Activated effector memory CD4-positive, alpha-beta T cell treated with anti-CD3 and anti-CD28 coated beads, Interleukin-2, amount 50 U/mL, for 16 hours (primary cell): ENCODE measurements at regions not wholly inside any gene's neighbourhood (a gene's known extent, or its start where the extent isn't known, plus 50 kb on each side); places are given as distances from the start of the nearest gene placed in this dataset.
A peak's percentile ranks its signal among the peaks of the same experiment; 100 is the strongest.

ENCODE experiments used
- DNase-seq: peaks from one replicate; pipeline ENCODE4 v3.0.0-alpha.2; 2020

DNA sequence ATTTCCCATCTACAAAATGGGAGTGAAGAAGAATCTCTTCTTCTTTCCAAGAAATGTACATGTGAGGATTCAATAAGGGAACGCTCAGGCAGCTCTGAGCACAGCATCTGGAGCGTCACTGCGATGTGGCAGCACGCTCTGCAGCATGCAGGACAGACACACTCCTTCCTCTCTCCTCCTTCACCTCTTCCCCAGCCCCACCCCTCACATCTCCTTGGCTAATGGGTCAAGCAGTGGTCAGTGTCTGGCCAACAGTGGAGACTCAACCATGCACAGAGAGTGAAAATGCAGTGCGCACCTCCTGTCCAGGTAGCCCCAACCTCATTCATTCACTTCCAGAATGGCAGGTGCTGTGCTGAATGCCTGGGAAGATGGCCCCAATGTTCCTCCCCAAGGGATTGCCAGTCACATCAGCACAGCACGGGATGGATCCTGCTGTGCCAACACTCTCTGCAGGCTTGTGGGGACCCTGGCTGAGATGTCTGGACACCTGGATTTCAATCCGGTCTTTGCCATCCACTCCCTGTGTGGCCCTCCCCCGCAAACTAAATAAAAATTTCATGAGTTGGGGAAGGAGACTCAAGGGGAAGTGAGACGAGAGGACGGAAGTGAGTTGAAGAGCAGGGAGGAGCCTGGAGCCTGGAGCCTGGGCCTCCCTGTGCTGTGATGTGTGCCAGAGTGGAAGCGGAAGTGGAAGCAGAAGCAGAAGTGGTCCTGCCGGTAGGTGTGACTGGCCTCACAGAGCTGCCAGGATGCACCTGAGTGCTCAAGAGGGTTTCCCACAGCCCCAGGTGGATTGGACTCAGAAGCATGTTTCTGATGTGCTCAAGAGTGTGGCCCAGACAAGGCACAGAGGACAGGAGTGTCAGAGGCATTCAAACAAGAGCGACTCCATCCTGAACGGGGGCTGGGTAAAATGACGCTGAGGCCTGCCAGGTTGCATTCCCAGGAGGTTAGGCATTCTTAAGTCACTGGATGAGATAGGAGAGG is 163.9 kb downstream of the SMAD6 start:
- DNase-seq, result peak; percentile 30

DNA sequence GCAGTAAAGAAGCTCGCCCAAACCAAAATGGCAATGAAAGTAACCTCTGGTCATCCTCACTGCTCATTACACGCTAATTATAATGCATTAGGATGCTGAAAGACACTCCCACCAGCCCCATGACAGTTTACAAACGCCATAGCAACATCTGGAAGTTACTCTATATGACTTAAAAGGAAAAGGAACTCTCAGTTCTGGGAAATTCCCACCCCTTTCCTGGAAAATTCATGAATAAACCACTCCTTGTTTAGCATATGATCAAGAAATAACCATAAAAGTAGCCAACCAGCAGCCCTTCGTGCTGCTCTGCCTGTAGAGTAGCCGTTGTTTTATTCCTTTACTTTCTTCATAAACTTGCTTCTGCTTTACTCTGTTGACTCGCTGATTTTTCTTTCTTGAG is 164.6 kb downstream of the SMAD6 start:
- DNase-seq, result no peak

GRCh38 chr15:66868918-66869317 is 166.9 kb downstream of the SMAD6 start:
- no peak for DNase-seq

DNA sequence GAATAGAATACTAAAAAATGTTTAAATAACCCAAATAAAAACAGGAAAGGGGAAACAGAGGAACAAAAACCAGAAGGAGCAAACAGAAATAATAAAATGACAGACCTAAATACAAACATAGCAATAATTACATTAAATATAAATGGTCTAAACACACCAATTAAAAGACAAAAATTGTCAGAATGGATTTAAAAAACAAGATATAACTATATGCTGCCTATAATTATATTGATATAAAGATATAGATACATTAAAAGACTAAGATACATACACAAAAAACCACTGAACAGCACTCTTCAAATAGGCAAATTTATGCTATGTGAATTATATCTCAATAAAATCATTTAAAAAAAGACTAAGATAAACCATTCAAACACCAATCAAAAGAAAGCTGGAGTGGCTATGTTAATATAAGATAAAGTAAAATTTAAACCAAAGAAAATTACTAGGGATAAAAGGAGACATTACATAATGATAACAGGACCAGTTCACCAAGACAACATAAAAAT is 168.9 kb downstream of the SMAD6 start:
- no peak for DNase-seq

DNA sequence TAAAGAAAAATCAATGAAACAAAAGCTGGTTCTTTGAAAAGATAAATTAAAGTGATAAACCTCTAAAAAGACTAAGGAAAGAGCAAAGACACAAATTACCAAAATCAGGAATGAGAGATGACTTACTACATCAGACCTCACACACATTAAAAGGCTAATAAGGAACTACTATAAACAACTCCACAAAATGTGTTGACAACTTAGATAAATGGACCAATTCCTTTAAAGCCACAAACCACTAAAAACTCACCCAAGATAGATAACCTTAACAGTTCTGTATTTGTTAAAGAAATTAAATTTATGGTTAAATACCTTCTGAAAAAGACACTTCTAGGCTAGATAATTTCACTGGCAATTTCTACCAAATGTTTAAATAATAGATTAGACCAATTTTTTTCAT is 170.4 kb downstream of the SMAD6 start:
- no peak for DNase-seq

- DNase-seq, result peak; percentile 6
Observed at GRCh38 chr15:66873331-66873730, 171.3 kb downstream of the SMAD6 start.

DNA sequence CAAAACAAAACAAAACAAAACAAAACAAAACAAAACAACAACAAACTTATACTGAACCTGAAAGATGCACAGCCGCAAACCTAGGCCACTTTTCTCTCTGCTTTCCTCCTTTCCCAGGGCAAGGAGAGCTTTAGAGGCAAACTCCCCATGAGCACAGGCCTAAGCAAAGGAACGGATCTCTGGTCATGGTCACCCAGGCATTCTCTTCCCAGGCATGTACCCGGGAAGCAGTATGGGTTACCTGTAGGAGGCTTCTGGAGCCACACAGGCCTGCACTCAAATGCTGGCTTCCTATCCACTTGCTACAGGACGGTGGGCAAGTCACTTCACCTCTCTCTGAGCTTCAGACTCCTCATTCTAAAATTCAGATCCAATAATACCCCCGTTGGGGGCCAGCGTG is 171.8 kb downstream of the SMAD6 start:
- peak; percentile 33 for DNase-seq

GRCh38 chr15:66875588-66876420 is 173.8 kb downstream of the SMAD6 start:
- peak; percentile 47 for DNase-seq

GRCh38 chr15:66876421-66876730 is 174.3 kb downstream of the SMAD6 start:
- DNase-seq, result no peak

GRCh38 chr15:66876731-66877476 is 174.9 kb downstream of the SMAD6 start:
- DNase-seq, result no peak

DNA sequence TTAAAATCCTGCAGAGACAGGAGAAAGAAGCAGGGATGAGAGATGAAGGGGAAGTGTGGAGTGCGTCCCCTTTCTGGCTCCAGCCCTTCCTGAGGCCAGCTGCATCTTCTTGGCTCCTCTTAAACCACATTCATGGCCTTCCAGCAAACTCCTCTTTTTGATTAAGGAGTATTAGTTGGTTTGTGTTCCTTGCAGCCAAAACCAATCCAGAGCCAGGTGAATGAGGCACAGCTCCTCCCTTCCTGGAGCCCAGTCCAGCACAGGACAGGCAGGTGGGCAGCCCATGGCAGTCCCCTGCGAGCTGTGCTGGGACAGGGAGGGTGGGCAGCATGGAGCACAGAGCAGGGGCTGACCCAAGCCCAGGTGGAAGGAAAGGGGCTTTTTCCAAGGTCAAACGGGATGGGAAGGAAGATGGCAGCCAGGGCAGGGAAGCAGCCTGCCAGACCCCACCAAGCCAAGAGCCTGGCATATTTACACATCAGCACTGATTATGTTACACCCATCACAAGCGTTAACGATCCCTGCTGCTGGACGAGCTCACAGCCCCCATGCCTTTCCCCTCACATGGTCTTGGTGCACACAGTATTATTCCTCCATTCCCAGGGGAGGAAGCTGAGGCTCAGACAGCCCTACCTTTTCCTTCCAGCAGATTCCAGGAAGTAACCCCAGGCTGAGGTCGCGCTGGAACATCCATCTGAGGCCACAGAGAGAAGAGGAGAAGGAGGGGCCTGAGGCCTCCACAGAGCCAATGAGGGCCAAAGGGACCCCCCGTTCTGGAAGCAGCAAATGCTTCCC is 175.6 kb downstream of the SMAD6 start:
- no peak for DNase-seq

- no peak for DNase-seq
Observed at GRCh38 chr15:66878761-66879160, 176.7 kb downstream of the SMAD6 start.

- DNase-seq, result no peak
Observed at GRCh38 chr15:66879531-66880368, 177.7 kb downstream of the SMAD6 start.

- DNase-seq, result no peak
Observed at GRCh38 chr15:66880380-66881155, 178.5 kb downstream of the SMAD6 start.

- peak; percentile 14 for DNase-seq
Observed at GRCh38 chr15:66881173-66881905, 179.3 kb downstream of the SMAD6 start.

GRCh38 chr15:66882251-66883020 is 180.4 kb downstream of the SMAD6 start:
- no peak for DNase-seq

GRCh38 chr15:66883284-66883911 is 181.4 kb downstream of the SMAD6 start:
- DNase-seq, result peak; percentile 39

- DNase-seq, result no peak
Observed at GRCh38 chr15:66884115-66884622, 181.2 kb upstream of the SMAD3 start.
